ENCODE measurements at regions not wholly inside any gene's neighbourhood (a gene's known extent, or its start where the extent isn't known, plus 50 kb on each side); places are given as distances from the start of the nearest gene placed in this dataset.

GRCh38 chr2:13916066-13916465 lies 716.5 kb upstream of the LRATD1 start:
- H3K27me3 Mint-ChIP-seq, result no peaks in the 10 kb centered on the region
- TF ChIP-seq, protein P1, sequence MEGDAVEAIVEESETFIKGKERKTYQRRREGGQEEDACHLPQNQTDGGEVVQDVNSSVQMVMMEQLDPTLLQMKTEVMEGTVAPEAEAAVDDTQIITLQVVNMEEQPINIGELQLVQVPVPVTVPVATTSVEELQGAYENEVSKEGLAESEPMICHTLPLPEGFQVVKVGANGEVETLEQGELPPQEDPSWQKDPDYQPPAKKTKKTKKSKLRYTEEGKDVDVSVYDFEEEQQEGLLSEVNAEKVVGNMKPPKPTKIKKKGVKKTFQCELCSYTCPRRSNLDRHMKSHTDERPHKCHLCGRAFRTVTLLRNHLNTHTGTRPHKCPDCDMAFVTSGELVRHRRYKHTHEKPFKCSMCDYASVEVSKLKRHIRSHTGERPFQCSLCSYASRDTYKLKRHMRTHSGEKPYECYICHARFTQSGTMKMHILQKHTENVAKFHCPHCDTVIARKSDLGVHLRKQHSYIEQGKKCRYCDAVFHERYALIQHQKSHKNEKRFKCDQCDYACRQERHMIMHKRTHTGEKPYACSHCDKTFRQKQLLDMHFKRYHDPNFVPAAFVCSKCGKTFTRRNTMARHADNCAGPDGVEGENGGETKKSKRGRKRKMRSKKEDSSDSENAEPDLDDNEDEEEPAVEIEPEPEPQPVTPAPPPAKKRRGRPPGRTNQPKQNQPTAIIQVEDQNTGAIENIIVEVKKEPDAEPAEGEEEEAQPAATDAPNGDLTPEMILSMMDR (IDR thresholded peaks at IDR 0.05), result no peak
- H3K4me1 Mint-ChIP-seq (ENCODE audit: low read depth), result no peaks in the 10 kb centered on the region
- intact Hi-C loops (cut with micrococcal nuclease), result no loop called here
- ATAC-seq, result no peak
- no peak overlapping the region for H3K4me3 Mint-ChIP-seq
- peaks cover 6% of the 10 kb centered on the region for H3K9me3 Mint-ChIP-seq
- no peak for DNase-seq
- H3K36me3 Mint-ChIP-seq (ENCODE audit: low read depth), result no peaks in the 10 kb centered on the region
- H3K27ac Mint-ChIP-seq, result no peak overlapping the region
- POLR2A ChIA-PET, result no interaction called here
- CTCF ChIA-PET, result no interaction called here

DNA sequence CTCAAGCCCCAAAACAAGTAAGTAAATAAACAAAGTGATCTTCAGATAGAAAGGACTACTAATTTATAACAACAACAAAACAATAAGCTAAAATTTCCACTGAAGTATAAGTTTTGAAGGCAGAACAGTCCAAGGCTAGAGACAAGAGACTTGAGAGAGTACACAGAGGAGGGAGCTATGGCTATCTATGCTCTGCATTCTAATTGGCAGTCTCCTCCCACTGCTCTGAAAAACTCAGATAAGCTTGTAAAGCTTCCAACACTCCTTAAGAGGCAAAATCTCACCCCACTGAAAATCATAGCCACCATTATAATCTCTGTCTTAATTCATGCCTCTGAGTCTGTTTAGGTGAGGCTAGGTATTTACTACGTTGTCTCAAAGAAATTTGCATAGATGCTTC lies 714.6 kb upstream of the LRATD1 start:
- DNase-seq (no peak), ATAC-seq (no peak)
- Mint-ChIP-seq H3K27ac (no peak overlapping the region), H3K4me3 (no peak overlapping the region), H3K27me3 (no peaks in the 10 kb centered on the region), H3K9me3 (peaks cover 10% of the 10 kb centered on the region), H3K4me1 (ENCODE audit: low read depth) (no peaks in the 10 kb centered on the region), H3K36me3 (ENCODE audit: low read depth) (no peaks in the 10 kb centered on the region)
- TF ChIP-seq, protein P1 (IDR thresholded peaks at IDR 0.05), result no peak
- ChIA-PET CTCF (no interaction called here), POLR2A (no interaction called here)
- intact Hi-C loops (cut with micrococcal nuclease), result no loop called here

GRCh38 chr2:13919981-13920382 lies 712.5 kb upstream of the LRATD1 start:
- no peaks in the 10 kb centered on the region for H3K27me3 Mint-ChIP-seq
- ATAC-seq (no peak), DNase-seq (no peak)
- H3K27ac Mint-ChIP-seq, result no peak overlapping the region
- ChIA-PET POLR2A (no interaction called here), CTCF (no interaction called here)
- intact Hi-C loops (cut with micrococcal nuclease), result no loop called here
- TF ChIP-seq, protein P1 (IDR thresholded peaks at IDR 0.05), result no peak
- no peaks in the 10 kb centered on the region for H3K4me1 Mint-ChIP-seq (ENCODE audit: low read depth)
- peaks cover 10% of the 10 kb centered on the region for H3K9me3 Mint-ChIP-seq
- no peak overlapping the region for H3K4me3 Mint-ChIP-seq
- no peaks in the 10 kb centered on the region for H3K36me3 Mint-ChIP-seq (ENCODE audit: low read depth)

DNA sequence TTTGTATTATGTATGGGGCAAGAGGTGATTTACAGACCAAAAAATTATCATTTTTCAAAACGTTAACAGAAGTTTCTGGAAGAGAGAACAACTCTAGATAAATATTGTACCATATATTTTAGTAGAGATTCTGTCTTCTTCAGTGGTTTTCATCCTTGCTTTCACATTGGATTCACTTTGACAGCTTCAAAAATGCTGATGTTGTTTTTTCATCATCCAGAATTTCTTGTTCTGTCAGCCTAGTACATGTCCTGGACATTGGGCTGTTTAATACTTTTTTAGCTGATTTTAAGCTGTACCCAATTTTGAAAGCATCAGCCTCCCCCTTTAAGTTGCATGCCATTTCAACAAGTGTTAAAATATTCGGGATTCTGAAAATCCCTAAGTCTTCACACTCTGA lies 711.3 kb upstream of the LRATD1 start:
- Mint-ChIP-seq H3K4me3 (no peak overlapping the region), H3K36me3 (ENCODE audit: low read depth) (no peaks in the 10 kb centered on the region), H3K27ac (no peak overlapping the region), H3K9me3 (peaks cover 10% of the 10 kb centered on the region), H3K4me1 (ENCODE audit: low read depth) (no peaks in the 10 kb centered on the region), H3K27me3 (no peaks in the 10 kb centered on the region)
- CTCF ChIA-PET, result no interaction called here
- ATAC-seq (no peak), DNase-seq (no peak)
- TF ChIP-seq, protein P1 (IDR thresholded peaks at IDR 0.05), result no peak
- intact Hi-C loops (cut with micrococcal nuclease), result no loop called here
- POLR2A ChIA-PET, result no interaction called here

GRCh38 chr2:13923823-13924222 lies 708.7 kb upstream of the LRATD1 start:
- intact Hi-C loops (cut with micrococcal nuclease), result no loop called here
- H3K4me3 Mint-ChIP-seq, result no peak overlapping the region
- DNase-seq (no peak), ATAC-seq (no peak)
- H3K27ac Mint-ChIP-seq, result no peak overlapping the region
- H3K27me3 Mint-ChIP-seq, result no peaks in the 10 kb centered on the region
- ChIA-PET CTCF (no interaction called here), POLR2A (no interaction called here)
- H3K4me1 Mint-ChIP-seq (ENCODE audit: low read depth), result no peaks in the 10 kb centered on the region
- H3K9me3 Mint-ChIP-seq, result peaks cover 13% of the 10 kb centered on the region
- TF ChIP-seq, protein P1 (IDR thresholded peaks at IDR 0.05), result no peak
- H3K36me3 Mint-ChIP-seq (ENCODE audit: low read depth), result no peaks in the 10 kb centered on the region

Data from activated CD8-positive, alpha-beta T cell treated with anti-CD3 and anti-CD28 coated beads for 36 hours (primary cell).